Stimulated activated CD8-positive, alpha-beta memory T cell treated with anti-CD3 and anti-CD28 coated beads, Interleukin-4, amount 100 ng/mL, for 4 hours (primary cell): ENCODE measurements at regions not wholly inside any gene's neighbourhood (a gene's known extent, or its start where the extent isn't known, plus 50 kb on each side); places are given as distances from the start of the nearest gene placed in this dataset.

Experiments
- DNase-seq, 2 donors: peaks; one replicate each; pipeline ENCODE4 v3.0.0-alpha.2; 2020; ENCODE audit warnings: low read depth in 2 of 2, low spot score in 1 of 2

GRCh38 chr14:51307551-51307950 is 67.5 kb downstream of the TMX1 start:
- DNase-seq, result no peak

- DNase-seq, result no peak
Measured at GRCh38 chr14:51308866-51309265, 68.8 kb downstream of the TMX1 start.

GRCh38 chr14:51310505-51310944 is 70.5 kb downstream of the TMX1 start:
- DNase-seq, result no peak

GRCh38 chr14:51314321-51315015 is 74.4 kb downstream of the TMX1 start:
- no peak for DNase-seq

DNA sequence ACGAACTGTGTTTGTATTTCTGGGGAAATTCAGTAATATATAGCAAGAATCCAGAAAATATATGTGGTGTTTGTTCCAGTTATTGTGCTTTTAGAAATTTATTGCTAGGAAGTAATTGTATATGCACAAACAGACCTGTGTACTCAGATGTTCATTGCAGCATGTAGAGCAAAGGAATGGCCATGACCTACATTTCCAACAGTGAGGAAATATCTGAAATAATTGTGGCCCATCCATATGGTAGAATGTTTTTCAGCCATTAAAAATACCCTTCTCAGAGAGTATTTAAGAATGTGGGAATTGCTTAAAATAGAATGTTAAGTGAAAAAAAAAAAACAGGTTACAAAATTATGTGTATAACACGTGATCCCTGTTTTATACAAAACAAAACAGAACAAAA is 77.3 kb downstream of the TMX1 start:
- no peak for DNase-seq

GRCh38 chr14:51318813-51319597 is 79.0 kb downstream of the TMX1 start:
- no peak for DNase-seq

DNA sequence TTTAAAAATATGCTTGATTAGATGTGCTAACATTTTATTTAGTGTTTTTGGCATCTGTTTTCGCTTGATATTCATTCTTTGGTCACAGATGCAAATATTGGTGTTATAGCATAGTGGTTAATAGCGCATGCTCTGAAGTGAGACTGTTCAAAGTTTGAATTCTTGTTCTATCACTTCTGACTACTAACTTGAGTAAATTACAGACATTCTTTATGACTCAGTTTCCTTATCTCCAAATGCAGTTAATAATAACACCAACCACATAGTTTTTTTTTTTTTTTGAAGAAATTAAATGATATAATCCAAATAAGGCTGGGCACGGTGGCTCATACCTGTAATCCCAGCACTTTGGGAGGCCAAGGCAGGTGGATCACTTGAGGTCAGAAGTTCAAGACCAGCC is 81.0 kb downstream of the TMX1 start:
- no peak for DNase-seq

DNA sequence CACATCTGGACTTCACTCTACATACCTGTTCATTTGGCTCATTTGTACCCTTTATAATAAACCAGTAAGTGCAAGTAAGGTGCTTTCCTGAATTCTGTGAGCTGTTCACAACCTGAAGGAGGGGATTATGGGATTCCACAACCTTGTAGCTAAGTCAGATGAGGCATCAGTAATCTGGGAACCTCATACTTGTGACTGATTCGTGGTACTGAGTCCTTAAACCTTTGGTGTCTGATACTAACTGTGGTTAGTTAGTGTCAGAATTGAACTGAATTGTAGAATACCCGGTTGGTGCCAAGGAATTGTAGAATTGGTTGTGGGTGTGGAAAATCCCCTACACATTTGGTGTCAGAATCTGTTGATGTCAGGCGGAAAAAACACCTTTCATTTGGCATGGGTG is 83.4 kb downstream of the TMX1 start:
- no peak for DNase-seq

DNA sequence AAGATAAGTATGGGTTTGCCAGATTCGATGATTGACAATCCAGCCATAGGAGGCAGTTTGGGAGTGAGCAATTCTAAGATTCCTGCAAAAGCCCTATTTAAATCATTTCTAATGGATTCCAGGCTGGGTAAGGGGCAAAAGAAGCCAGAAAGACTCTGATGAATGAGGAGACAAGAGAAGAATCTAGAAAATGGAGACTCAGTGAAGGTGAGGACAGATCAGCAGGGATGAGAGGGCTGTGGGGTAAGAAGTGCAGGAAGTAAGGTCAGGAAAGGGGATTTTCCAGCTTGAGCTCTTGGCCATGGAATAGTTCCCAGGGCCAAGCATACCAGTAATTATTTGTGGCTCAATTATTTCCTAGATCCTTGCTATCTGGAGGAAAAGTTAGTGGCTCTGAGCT is 87.3 kb downstream of the TMX1 start:
- DNase-seq, result no peak

DNA sequence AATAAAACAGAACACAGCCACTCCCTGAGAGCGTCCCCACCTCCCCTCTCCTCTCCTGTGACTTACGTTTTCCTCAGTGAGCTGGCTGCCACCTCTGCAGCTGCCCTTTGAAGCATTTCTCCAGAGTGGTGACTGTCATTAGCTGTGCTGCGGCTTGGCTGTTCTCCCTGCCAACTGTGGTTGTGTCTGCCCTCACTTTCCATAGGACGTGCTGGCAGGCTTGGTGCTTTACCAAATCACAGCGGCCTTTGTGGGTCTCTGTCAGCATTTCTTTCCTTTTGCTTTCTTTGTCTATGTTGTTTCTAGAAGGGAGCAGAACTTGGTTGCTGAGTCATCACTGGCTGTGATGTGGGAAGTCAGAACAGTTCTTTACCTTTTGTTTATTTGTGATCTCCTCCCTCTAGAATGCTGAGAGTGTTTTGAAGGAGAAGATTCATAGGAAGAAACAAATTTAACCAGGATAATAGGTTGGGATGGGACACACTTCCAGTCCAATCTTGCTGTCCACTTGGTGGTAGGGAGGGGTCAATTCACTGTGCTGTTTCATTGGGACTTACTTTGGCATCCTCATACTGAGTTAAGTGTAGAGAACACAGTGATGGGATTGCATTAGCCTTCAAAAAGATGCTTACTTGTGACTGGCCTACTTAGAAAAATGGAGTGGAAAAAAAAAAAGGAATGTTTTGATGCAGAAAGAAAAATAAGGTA is 88.2 kb downstream of the TMX1 start:
- no peak for DNase-seq

DNA sequence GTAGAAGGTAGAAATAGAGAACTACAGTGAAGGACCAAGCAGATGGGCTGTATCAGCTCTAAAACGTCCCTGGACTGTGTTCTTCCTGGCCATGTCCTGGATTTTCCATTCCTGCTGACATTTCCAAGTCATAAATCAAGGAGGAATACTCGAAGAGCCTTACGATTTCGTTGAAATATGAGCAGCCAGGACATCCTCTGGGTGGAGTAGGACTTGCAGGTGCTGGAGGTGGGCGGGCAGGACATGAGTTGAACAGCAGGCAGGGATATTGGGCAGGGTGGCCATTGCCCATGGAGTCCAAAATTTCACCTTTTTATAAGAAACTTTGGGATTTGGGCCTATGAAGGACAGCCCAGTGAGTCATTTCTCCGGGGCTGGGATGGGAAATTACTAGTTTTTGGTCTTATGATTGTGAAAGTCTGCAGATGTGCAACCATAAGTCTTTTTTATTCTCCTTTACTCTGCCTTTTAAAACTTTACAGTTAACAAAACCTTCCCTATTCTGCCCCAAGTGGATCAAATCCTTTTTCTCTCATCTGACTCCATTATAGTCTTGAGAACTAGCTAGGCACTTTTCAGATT is 88.8 kb downstream of the TMX1 start:
- DNase-seq, result no peak

DNA sequence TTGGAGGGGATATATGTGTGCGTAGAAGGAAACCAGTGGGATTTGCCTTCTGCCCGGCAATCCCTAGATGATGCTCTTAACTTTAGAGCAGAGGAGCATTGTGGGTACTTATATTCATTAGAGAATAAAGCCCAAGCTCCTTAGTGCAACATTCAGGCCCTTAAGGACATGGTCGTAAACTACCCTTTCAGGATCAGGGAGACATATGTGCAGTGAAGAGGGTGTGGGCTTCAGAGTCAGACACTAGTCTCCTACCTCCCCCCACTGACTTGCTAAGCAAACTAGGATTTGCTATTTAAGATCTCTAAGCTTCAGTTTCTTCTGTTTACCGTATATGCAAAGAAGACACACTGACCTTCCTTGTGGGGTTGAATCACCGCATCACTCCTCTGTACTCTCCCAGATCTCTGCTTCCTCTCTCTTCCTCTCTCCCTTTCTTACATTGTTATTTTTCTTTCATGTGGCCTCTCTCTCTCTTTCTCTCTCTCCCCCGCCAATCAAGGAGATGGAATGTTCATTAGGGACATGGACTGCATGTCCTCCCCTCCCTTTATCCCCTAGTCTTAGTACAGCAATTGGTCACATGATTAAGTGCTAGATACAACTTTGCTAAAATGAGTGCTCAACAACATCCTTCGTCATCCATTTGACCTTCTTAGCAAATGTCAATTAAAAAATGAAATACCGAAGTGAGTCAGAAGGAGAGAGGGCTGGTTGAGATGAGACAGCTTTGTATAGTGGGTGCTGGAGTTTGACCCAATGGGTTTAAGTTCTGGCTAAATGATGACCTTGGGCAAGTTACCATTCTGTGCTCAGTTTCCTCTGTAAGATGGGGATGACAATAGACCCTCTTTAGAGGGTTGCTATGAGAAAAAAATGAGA is 91.7 kb downstream of the TMX1 start:
- DNase-seq, result no peak

GRCh38 chr14:51333299-51333698 is 93.3 kb downstream of the TMX1 start:
- no peak for DNase-seq

DNA sequence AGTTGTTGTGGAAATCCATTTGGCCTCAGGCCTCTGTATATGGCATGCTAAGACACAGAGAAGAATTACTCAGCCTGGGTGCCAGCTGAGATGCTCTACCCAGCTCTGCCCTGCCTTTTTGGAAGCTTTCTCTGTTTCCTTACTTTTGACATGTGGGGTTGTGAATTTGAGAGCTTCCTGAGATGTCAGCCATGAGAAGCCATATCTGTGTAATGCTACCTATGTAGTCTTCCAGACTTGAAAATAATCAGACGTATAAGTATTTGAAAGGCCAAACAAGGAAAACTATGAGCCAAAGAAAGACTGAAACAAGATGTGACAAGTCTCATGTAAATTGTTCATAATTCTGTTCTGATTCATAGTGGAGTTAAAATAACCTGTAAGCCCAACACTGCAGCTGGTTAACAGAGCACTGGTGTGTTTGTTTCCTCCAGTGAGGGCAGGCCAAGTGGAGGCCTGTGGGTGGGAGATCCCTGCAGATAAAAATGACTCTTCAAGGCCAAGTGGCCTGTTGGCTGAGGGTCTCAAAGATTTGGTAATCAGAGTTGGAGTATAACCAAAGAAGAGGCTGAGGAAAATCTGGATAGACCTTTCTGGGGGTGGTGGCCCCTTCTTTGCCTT is 94.0 kb downstream of the TMX1 start:
- no peak for DNase-seq

GRCh38 chr14:51334566-51334965 is 94.5 kb downstream of the TMX1 start:
- DNase-seq, result no peak

- DNase-seq, result no peak
Measured at GRCh38 chr14:51335531-51335930, 95.5 kb downstream of the TMX1 start.

GRCh38 chr14:51335961-51336723 is 96.1 kb downstream of the TMX1 start:
- no peak for DNase-seq

DNA sequence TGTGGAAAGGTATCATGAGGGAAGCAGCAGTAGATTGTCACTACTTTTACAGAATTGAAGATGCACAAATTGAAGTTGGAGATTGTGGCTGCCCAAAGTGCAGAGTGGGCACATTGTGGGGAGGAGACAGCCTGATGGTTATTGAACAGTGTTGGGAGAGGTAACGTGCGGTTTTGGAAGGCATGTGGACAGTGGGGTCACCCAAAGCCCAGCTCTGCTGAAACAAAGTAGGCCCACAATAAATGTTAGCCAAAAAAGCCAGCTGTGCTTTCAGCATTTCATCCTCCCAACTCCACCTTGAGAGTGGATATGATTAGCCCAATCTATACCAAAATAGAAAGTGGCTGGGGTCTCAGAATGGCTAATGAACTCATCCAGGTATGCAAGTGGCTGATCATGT is 96.7 kb downstream of the TMX1 start:
- DNase-seq, result no peak

- no peak for DNase-seq
Measured at GRCh38 chr14:51337520-51337919, 97.5 kb downstream of the TMX1 start.

GRCh38 chr14:51341338-51341737 is 101.3 kb downstream of the TMX1 start:
- DNase-seq, result no peak
